Suppressor macrophage treated with lipopolysaccharide for 4 hours (primary cell): ENCODE measurements at regions not wholly inside any gene's neighbourhood (a gene's known extent, or its start where the extent isn't known, plus 50 kb on each side); places are given as distances from the start of the nearest gene placed in this dataset.

ENCODE experiments used
- DNase-seq: peaks from one replicate; pipeline ENCODE4 v3.0.0-alpha.2; 2020

GRCh38 chr2:15766911-15767597 lies 173.3 kb upstream of the MYCN start:
- no peak for DNase-seq

GRCh38 chr2:15767679-15768078 lies 172.7 kb upstream of the MYCN start:
- DNase-seq = no peak

- no peak for DNase-seq
Observed at GRCh38 chr2:15768142-15768541, 172.2 kb upstream of the MYCN start.

- no peak for DNase-seq
Observed at GRCh38 chr2:15768615-15769014, 171.7 kb upstream of the MYCN start.

GRCh38 chr2:15769235-15769634 lies 171.1 kb upstream of the MYCN start:
- no peak for DNase-seq

GRCh38 chr2:15769676-15770547 lies 170.4 kb upstream of the MYCN start:
- DNase-seq = no peak

- DNase-seq = no peak
Observed at GRCh38 chr2:15770606-15771005, 169.7 kb upstream of the MYCN start.

- DNase-seq = no peak
Observed at GRCh38 chr2:15771124-15771523, 169.2 kb upstream of the MYCN start.

GRCh38 chr2:15772086-15772595 lies 168.2 kb upstream of the MYCN start:
- no peak for DNase-seq

- no peak for DNase-seq
Observed at GRCh38 chr2:15772681-15773080, 167.7 kb upstream of the MYCN start.

- no peak for DNase-seq
Observed at GRCh38 chr2:15773204-15773603, 167.1 kb upstream of the MYCN start.

GRCh38 chr2:15773846-15774245 lies 166.5 kb upstream of the MYCN start:
- no peak for DNase-seq

- no peak for DNase-seq
Observed at GRCh38 chr2:15775753-15776628, 164.4 kb upstream of the MYCN start.

GRCh38 chr2:15776629-15776919 lies 163.8 kb upstream of the MYCN start:
- no peak for DNase-seq

GRCh38 chr2:15776992-15777702 lies 163.2 kb upstream of the MYCN start:
- DNase-seq = no peak

GRCh38 chr2:15777795-15778371 lies 162.5 kb upstream of the MYCN start:
- no peak for DNase-seq

GRCh38 chr2:15778529-15779219 lies 161.7 kb upstream of the MYCN start:
- DNase-seq = no peak

- no peak for DNase-seq
Observed at GRCh38 chr2:15779381-15780041, 160.8 kb upstream of the MYCN start.

GRCh38 chr2:15780234-15780633 lies 160.1 kb upstream of the MYCN start:
- no peak for DNase-seq

- DNase-seq = no peak
Observed at GRCh38 chr2:15780912-15781574, 159.3 kb upstream of the MYCN start.
